GM18508 (cell line): ENCODE measurements at regions not wholly inside any gene's neighbourhood (a gene's known extent, or its start where the extent isn't known, plus 50 kb on each side); places are given as distances from the start of the nearest gene placed in this dataset.

Source experiments
- ATAC-seq: cut with Tn5 transposase; IDR thresholded peaks from one replicate; pipeline ENCODE4 v1.9.1; 2021; ENCODE audit warnings: moderate number of reproducible peaks; ENCODE audit not compliant: insufficient read depth, unreplicated experiment

DNA sequence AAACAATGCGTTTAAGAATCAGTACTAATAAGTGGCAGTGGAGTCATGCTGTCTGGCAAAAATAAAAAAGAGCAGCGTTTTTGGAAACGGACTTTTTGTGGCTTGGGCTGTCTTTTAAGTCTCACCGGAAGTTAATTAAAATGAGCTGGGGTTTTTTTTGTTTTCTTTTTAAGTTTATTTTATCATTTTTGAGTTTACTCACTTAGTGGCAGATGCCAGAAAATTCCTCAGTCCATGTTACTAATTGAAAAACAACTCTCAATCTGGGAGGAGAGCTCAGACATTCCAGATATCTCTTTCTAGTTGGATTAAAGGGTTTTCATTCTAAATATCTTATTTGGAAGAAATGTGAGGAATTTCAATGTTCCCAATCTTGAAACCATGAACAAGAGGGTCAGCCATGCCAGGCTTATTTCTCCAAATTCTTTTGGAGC is 133.8 kb upstream of the AGR3 start:
- no peak for ATAC-seq

DNA sequence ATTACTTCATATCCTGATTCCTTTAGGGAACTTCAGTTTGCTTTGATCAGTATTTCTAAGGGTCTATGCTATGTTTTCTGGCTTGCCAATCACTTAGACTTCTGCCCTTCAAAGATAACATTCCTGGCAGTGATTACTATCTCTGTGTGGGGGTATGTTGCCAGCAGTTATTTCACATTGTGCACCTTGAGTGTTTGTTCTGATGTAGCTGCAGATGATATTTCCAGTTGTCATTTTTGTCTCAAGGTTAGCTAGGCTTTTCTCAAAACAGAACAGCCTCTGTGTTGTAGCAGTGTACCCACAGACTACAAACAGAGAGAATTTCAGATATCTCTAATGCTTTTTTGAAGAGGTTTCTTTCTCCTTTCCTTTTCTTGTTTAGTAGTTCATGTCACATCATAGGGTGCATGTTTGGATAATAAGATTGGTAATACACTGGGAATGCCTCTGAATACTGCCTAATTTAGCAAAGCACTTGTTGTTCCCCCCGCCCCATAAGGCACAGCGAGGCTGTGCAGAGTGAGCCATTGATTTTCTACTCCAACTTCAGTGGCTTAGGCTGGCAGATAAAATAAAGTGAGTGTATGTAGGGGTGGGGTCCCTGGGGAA is 134.7 kb upstream of the AGR3 start:
- ATAC-seq, result no peak

DNA sequence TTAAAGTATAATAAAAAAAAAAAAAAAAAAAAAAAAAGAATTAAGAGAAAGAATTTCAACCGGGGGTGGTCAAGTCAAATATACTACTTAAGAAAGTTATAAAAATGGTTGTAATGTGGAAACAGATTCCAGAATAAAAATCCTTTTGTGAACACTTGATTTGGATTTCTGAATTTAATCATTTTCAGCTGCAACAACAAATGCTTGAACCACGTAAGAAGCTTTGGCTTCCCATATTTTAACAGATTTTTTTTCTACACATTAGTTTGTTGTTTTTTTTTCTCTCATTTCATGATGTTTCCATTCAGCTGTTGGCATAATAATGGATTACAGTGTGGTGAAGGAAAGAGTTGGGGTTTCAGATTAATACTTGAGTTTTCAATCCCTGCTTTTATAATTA is 137.3 kb upstream of the AGR3 start:
- ATAC-seq, result no peak

DNA sequence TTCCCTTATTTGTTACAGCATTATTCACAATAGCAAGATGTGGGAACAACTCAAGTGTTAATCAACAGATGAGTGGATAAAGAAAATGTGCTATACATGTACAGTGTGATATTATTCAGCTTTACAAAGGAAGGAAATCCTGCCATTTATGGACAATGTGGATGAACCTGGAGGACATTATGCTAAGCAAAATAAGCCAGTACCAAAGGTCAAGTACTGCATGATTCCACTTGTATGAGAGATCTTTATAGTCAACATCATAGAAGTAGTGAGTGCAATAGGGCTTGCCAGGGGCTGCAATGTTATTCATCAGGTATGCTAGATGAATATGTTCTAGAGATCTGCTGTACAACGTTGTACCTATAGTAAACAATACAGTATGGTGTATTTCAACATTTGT is 138.5 kb upstream of the AGR3 start:
- ATAC-seq, result no peak

DNA sequence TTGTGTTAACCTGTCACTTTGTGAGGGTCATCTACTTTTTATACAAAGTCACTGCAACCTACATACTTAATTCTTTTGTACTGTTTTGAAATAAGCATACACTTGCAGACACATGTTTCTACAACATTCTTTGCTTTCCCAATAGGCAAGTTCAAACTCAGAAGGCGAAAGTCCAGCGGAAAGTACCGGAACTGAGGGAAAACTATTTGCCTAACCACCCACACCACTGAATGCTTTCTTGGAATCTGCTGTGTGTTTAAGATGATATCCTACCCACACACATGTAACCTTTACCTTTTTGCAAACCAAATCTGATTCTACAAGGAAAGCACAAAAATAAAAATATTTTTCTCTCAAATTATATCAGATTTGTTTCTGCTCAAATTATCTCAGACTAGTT is 139.4 kb upstream of the AGR3 start:
- ATAC-seq, result no peak

DNA sequence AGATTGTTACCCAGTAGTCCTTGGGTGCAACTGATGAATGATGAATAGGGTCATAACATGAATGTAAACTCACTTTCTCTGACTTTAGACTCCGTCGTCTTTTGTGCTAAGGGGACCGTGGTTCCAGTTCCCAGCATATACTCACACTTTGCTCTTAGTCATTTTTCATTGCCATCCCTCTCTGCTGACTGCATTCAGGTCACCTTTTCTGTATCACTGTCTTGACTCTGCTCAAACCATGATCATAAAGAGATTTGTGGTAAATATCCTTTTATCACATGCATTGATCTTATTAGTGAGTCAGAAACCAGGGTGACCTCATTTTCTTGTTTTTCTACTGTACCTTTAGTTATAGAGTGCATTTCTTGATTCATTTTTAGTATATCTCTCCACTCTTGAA is 141.1 kb upstream of the AGR3 start:
- no peak for ATAC-seq

DNA sequence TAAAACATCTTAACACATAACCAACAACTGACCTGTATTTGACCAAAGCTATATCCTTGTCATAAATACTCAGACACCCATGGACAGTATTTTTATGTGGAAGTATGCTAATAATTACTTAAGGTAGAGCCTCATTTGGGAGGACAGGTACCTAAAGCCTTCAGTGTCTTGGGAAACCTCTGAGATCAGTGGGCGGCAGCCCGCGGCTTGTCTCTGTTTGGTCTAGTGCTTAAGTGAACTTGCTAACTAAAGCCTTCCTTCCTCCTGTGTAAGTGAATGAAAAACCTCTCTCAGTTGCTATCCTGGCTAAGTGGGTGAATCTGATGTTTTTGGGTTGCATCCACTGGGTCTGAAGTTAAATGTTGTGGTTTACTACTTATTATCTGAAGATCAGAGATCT is 144.5 kb upstream of the AGR3 start:
- ATAC-seq, result no peak

DNA sequence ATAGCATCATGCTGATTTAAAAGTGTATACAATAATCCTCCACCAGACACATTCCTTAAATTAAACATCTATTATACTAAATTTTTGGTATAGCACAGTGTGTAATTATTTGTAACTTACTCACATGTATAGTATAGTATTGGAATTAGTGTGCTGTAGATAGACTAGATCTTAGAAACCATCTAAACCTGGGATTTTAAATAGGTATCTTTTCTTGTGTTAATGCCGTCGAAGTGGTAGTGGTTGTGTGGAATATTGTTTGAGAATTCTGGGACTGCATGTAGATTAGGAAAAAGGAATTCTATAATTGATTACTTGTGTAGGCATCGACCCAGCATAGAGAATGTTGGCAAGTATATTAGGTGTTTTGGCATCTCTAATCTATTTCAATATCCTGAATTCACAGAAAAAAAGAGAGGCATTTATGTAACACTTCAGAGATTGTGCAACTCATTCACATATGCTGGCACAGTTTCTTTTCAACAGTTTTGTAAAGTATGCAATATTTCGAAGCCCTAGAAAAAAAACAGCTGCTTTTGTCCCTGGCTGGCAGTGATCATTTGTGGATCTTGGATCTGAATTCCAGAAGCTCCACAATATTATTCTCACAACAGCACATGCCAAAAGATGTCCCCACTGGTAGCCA is 145.5 kb upstream of the AGR3 start:
- no peak for ATAC-seq

DNA sequence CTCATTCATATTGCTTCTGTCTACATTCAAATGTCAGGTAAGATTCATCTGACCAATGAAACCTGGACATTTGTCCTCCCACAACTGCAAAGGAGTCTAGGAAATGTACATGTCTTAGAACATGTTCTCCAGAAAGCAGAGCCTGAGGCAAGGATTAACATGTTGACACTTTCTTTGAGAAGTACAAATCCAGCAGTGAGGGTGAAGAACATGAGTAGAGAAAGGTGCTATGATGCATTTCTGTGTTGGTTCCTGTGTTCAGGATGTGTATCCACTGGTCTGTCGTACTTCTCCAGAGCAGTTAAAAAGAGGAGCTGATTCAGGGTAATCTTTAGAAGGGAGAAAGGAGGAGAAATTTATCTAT is 146.0 kb upstream of the AGR3 start:
- no peak for ATAC-seq

DNA sequence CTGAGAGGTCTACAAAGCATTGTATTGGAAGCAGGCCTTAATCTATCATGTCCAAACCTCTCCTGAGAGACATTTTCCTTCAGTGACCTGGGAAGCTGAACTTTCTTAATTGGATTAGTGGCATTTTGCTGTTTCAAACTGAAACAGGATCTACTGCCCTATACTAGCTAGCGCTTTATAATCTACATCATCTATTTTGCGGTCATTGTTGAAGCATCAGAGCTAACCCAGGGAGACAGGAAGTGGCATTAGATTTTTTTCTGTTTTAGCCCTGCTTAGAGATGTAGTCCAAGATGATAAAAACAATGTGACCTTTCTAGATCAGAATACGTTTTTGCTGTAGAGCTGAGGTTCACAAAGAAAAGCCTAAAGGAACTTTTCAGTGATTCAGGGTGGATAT is 147.4 kb upstream of the AGR3 start:
- ATAC-seq, result no peak

DNA sequence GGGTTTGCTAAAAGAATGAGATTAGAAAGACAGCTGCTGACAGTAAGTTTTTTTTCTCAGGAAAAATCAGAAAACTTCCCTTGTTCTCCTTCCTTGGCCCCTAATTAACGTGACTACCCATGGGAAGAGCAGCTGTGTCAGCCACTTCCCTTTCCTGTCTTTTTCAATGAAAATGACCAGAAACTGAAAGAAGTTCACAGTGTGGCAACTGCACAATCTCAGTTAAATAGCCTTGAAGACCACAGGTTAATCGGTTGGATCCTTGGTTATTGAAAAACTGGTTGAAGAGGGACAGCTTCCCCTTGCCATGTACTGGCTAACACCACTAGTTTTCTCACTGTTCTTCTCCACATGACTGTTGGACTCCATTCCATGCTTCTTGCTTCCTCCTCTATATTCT is 148.8 kb upstream of the AGR3 start:
- no peak for ATAC-seq

DNA sequence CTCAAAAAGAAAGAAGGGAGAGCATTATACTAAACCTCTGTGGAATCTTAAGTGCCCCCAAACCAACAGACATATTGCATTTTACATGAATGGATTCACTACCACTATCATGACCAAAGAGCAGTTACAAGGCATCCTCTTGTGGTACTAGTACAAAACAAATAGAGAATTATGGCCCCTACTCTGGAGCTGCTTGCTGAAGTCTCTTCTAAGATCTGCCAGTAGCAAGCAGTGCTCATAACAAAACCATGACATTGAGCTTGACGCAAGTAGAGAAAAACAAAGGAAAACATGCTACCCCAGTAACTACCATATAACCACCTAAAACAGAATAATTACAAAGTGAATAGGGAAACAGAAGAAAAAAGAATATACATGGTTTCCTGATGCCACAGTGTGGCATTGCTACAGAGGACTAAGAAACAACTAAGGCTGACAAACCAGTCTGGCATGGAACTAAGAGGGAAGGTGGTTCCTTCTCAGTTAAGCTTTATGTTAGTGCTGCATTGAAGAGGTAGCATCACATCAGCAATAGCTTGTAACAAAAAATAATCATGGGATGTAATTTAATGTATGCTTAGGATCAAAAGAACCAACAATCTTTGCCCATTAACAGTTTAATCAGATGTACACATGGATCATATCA is 150.2 kb upstream of the AGR3 start:
- ATAC-seq, result no peak

DNA sequence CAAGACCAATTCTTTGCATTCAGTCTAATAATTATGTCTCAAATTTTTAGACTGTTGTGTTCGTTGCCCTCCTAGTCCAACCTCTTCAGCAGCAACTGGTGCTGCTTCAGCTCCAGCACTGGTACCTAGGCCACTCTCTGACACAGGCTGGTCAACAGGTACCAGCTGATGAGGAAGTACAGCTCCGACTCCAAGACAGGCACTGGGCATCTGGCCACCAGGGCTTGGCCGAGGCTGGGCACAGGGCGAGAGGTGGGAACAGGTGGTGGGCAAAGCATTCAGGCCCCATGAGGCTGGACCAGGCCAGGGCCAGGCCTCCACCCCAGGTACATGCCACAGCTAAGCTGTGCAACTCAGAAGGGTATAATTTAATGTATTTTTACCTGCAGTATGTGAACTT is 151.5 kb upstream of the AGR3 start:
- no peak for ATAC-seq

DNA sequence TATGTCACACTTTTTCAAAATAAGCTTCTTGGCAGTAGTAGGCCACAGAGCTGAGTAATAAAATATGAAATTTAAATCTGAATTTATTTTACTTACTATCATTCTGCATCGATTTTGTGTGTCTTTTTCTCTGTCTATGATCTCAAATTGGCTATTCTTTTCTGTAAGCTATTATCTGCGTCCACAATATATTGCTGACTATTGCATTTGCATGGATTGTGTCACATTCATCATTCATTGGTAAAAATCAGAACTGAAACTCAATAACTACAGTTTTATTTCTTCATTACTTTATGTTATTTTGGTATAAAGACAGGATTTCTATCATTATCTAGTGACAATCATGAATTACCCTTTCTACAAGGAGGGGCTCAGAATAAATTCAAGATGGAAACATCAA is 154.8 kb upstream of the AGR3 start:
- ATAC-seq, result no peak

DNA sequence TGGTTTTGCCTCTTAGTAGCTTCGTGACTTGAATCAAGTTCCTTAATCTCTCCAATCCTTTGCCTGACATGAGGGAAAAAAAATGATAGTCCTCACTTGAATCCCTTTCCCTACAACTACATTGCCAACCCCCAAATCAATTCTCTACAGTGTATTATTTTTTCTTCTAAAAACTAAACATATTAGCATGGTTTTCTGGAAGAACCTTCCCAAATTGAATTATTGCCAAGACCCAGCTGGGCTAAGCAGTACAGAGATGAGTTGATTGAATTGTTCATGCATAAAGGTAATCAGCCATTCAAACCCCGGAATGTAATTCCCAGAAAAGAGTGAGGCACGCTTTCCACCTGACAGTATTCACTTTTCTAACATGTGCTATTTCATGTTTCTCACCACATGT is 155.6 kb upstream of the AGR3 start:
- ATAC-seq, result no peak

DNA sequence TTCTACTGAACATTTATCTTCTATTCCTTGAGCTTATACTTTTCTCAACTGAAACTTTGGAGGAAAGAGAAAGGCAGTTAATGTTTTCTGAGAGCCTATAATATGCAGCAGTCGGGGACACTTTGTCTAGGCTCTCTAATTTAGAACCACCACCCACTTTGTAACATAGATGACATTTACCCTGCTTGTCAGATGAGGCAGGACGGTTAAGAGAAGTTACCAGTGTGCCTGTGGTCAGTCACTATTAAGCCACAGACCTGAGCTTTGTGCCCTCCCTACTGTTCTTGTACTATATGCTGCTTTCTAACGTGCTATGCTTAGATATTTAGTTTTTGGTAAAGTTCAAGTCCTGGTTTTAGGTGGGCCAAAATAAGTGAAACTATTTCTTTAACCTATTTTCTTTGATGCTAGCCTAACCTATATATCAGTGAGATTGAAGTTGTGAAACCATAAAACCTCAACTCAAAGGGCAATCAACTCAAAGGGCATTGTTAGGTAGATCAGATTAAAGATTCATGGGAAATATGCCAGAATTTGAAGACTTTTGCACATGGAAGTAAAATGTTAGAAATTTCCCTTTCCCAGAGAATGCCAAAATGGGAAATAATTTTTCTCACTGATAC is 156.5 kb upstream of the AGR3 start:
- no peak for ATAC-seq

DNA sequence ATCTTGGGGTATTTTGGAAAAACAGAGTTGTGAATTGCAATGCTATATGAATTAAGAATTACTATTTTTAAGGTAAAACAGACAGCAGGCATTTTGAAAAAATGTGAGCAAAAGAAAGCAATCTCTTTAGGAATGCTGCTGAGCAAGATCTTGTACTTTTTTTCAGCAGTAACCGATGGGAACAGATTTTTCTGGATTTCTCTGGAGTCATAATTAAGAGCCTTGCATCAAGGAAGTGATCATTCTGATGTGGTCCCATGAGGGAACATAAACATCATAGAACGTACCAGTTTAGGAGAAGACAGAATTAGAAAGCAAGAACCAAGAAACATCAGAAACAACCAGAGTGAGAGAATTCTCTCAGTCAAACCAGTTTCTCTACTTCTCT is 157.0 kb upstream of the AGR3 start:
- no peak for ATAC-seq

DNA sequence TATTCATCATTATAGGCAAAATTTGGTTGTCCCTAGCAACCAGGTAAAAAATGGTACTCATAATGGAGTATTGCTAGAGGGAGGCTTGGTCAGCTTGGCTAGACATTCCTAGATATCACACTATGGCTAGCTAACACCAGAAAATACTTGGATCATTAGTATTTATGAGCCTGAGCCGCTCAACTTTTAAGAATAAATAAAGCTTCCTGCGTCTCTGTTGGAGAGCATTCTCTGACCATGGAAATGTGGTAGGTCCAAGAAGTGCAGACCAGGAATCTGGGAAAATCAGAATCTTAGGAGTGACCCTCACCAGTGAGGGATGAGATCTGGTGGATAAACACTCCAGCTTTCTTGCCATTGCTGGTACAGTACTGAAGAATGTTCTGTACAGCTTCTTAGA is 157.6 kb upstream of the AGR3 start:
- ATAC-seq, result no peak

DNA sequence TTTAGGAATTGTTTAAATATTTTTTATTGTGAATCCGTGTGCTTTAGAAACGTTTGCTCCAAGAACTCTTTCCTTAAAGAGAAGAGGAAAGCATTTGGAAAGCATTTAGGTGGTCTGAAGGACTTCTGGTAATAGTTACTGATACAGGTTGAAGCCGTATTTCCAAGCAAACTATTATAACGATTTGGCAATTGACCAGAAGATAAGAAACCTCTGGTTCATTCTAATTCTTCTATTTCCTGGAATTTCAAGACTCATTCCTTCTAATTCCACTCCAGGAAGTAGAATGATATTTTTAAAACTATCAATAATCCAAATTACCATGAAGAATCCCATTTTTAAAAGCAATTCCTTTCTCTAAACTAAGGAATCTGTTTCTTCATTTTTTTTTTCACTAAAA is 158.9 kb upstream of the AGR3 start:
- ATAC-seq, result no peak

DNA sequence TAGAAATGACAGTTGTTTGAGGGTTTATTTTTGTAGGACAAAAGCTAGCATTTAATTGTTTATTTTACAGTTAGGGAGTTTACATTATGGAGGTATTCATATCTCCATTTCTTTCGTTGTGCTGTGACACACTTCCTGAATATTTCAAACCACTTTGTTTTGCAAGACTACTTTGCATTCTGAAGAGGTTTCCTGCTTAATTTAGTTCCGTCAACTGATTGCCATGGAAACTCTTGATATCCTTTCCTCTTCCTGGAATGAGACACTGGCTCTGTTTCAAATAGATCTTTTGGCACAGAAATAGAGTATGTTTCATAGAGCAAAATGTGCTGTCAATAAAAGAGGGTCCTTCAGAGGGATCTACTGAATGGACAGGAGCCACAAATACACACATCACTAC is 159.5 kb upstream of the AGR3 start:
- ATAC-seq, result no peak

DNA sequence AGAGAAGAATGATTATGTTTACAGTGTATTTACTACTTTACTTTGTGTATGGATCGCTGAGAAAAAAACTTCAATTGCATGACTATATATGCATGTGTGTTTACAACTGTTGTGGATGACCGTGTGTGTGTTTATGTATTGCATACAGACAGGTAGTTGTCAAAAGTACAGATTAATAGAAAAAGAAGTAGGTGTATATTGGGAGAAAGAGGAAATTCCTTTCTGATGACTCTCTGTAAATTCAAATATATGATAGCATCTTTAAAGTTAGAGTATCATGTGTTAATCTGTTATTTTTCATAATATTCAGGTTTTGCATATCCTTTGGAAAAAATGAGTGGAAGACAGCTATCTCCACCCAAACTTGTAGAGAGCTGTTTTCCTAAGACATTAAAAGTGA is 160.4 kb upstream of the AGR3 start:
- no peak for ATAC-seq
